ENCODE measurements at regions not wholly inside any gene's neighbourhood (a gene's known extent, or its start where the extent isn't known, plus 50 kb on each side); places are given as distances from the start of the nearest gene placed in this dataset.
"Not testable (repeated sequence)": the region's sequence is repeated elsewhere in the genome, so short reads cannot be mapped to it uniquely, and the experiment has no call there.

DNA sequence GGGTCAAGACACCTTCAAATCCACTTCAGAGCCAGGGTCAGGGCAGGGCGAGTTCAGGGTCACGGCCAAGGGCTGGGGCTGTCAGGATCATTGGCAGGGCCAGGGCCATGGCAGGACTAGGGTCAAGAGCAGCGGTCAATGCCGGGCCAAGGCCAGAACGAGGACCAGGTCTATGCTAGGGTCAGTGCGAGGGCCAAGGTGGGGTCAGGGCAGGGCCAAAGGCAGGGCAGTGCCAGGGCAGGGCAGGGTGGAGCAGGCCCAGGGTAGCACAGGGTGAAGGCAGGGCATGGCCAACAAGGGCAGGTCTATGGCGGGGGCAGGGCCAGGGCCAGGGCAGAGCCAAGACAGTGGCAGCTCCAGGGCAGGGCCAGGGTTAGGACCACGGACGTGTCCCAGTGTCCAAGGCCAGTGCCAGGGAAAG lies 154.0 kb downstream of the LIPI start (continued):
- TF ChIP-seq PCBP1 (IDR thresholded peaks at IDR 0.05; ENCODE audit: borderline replicate concordance, low read depth, low read length) = no peak
- TF ChIP-seq SYNCRIP (IDR thresholded peaks at IDR 0.05; ENCODE audit: insufficient read depth, low read depth, low read length) = no peak
- no peak for TF ChIP-seq ZBTB1 (CRISPR knock-in tag; IDR thresholded peaks at IDR 0.05; ENCODE audit: borderline replicate concordance)
- no peak for TF ChIP-seq ZNF101 (CRISPR knock-in tag; IDR thresholded peaks at IDR 0.05; ENCODE audit: borderline replicate concordance, low read depth)
- no peak for TF ChIP-seq PRMT3 (CRISPR knock-in tag; IDR thresholded peaks at IDR 0.05; ENCODE audit: borderline replicate concordance, low read depth)
- no peak for TF ChIP-seq KMT2A (CRISPR knock-in tag; IDR thresholded peaks at IDR 0.05)
- no peak for TF ChIP-seq PRPF4 (IDR thresholded peaks at IDR 0.05; ENCODE audit: low read depth, low read length, poor library complexity, severe bottlenecking)
- TF ChIP-seq, protein P1, sequence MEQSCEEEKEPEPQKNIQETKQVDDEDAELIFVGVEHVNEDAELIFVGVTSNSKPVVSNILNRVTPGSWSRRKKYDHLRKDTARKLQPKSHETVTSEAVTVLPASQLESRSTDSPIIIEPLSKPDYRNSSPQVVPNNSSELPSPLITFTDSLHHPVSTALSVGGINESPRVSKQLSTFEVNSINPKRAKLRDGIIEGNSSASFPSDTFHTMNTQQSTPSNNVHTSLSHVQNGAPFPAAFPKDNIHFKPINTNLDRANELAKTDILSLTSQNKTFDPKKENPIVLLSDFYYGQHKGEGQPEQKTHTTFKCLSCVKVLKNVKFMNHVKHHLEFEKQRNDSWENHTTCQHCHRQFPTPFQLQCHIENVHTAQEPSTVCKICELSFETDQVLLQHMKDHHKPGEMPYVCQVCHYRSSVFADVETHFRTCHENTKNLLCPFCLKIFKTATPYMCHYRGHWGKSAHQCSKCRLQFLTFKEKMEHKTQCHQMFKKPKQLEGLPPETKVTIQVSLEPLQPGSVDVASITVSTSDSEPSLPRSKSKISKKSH (CRISPR knock-in tag; IDR thresholded peaks at IDR 0.05; ENCODE audit: borderline replicate concordance) = no peak

DNA sequence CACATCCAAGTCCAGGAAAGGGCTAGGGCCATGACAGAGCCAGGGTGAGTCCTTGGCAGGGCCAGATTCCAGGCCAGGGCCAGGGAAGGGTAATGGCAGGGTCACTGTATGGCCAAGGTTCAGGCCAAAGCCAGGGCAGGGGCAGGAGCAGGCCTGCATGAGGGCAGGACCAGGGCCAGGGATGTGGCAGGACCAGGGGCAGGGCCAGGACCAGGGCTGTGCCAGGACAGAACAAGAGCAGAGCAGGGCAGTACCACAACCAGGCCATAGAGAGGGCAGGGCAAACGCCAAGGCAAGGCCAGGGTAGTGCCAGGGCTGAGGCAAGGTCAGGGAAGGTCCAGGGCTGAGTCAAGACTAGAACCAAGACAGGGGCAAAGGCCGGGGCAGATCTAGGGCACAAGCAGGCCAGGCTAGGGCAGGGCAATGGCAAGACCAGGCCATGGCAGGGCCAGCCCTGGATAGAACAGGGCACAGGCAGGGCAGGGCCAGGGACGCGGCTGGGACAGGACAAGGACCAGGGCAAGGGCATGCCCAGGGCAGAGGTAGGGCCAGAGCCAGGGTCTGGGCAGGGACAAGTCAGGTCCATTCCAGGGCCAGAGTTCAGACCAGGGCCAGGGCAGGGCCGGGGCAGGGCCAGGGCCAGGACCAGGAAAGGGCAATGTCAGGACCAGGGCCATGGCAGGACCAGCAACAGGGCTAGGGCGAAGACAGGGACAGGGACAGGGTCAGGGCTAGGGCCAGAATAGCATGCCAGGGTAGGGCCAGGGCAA lies 154.8 kb downstream of the LIPI start:
- H3K27me3 ChIP-seq (ENCODE audit: control insufficient read depth in 1 of 2, insufficient read depth in 2 of 2, low read length in 2 of 2); H2AFZ ChIP-seq (ENCODE audit: low read length); H3K79me2 ChIP-seq (ENCODE audit: insufficient read depth, low read length); FAIRE-seq; H3K36me3 ChIP-seq (replicated peaks in 1 of 2; ENCODE audit: control insufficient read depth in 1 of 2, insufficient read depth in 2 of 2, low read length in 2 of 2); DNase-seq (ENCODE audit: low spot score); BruUV-seq (replicated peaks); ATAC-seq; H3K9ac ChIP-seq (ENCODE audit: insufficient read depth, low read depth, low read length); CTCF ChIA-PET (ENCODE audit: low intra/inter-chr PET ratio, low total read pairs); intact Hi-C loops (cut with micrococcal nuclease; ENCODE audit: unreplicated experiment); H3K4me1 ChIP-seq (ENCODE audit: insufficient read depth, low read length); H3K27ac ChIP-seq (ENCODE audit: extremely low read length, insufficient read depth, low read length); POLR2A ChIA-PET; H3K4me3 ChIP-seq (replicated peaks in 1 of 3; ENCODE audit: insufficient read depth in 1 of 3, low read depth in 2 of 3, low read length in 3 of 3); in situ Hi-C loops (cut with HindIII; ENCODE audit: extremely low pct_ligation_motif_present, low pct_unique_long_range_greater_than_20kb); H3K9me3 ChIP-seq (ENCODE audit: low read length); H3K4me2 ChIP-seq (ENCODE audit: low read depth, low read length); H4K20me1 ChIP-seq (ENCODE audit: insufficient read depth, low read length): not testable (repeated sequence)
- 100% methylated on average over 3 of the region's 6 CpGs for WGBS (ENCODE audit: low lambda C conversion rate)
